HepG2 (cell line): ENCODE measurements at regions not wholly inside any gene's neighbourhood (a gene's known extent, or its start where the extent isn't known, plus 50 kb on each side); places are given as distances from the start of the nearest gene placed in this dataset.

Source experiments
- ATAC-seq: fragments of 200-7000 bp; cut with Tn5 transposase; 3 replicates; pipeline ENCODE4 v1.9.1; 2020; ENCODE audit warnings: mild to moderate bottlenecking, moderate library complexity
- BruUV-seq: library from RNA; stranded (reverse); fragments of 400-500 nt; replicated peaks from 2 replicates; lab custom pipeline; 2021; lab: Mats Ljungman, UMichigan
- CTCF ChIA-PET: fragments of 300-600 bp; formaldehyde crosslinking; extraction: SDS; loops from one replicate; lab custom pipeline; 2021; ENCODE audit warnings: low total read pairs, inconsistent platforms, low intra/inter-chr PET ratio; lab: Yijun Ruan, JAX
- POLR2A ChIA-PET: fragments of 350-600 bp; sonication (Branson Sonifier 250); formaldehyde crosslinking; loops from one replicate; lab custom pipeline; 2020; ENCODE audit warnings: antibody characterized with exemption, inconsistent platforms; lab: Yijun Ruan, JAX
- DNase-seq: peaks from one replicate; pipeline ENCODE4 v3.0.0-alpha.2; 2015; ENCODE audit warnings: low spot score
- FAIRE-seq: peaks from 3 replicates; lab custom pipeline; 2011; peaks lifted over from hg19 to GRCh38; lab: Jason Lieb, UNC
- H2AFZ ChIP-seq: one replicate; pipeline ENCODE4 v1.6.1; 2011; ENCODE audit warnings: low read length, inconsistent platforms
- H3K27ac ChIP-seq: fragments of 300-600 bp; 3 replicates; pipeline ENCODE4 v1.8.0; 2011; ENCODE audit warnings: mixed run types, mild to moderate bottlenecking, mixed read lengths, low read length, inconsistent platforms; ENCODE audit not compliant: insufficient read depth; ENCODE audit errors: extremely low read length
- H3K27me3 ChIP-seq, 2 experiments: fragments of 200-600 bp in 1 of 2; 2 replicates in 1 of 2; 3 replicates in 1 of 2; pipeline versions ENCODE4 v1.6.0 to v1.8.0; 2011; ENCODE audit warnings: low read length in 2 of 2, mild to moderate bottlenecking in 2 of 2, moderate library complexity in 2 of 2, inconsistent platforms in 1 of 2; ENCODE audit not compliant: insufficient read depth in 2 of 2, control insufficient read depth in 1 of 2
- H3K36me3 ChIP-seq, 2 experiments: fragments of 200-600 bp in 1 of 2; replicated peaks in 1 of 2; 2 replicates in 1 of 2; 3 replicates in 1 of 2; pipeline versions ENCODE4 v1.5.1 to v1.8.0; 2011; ENCODE audit warnings: low read length in 2 of 2, inconsistent platforms in 1 of 2; ENCODE audit not compliant: insufficient read depth in 2 of 2, control insufficient read depth in 1 of 2
- H3K4me1 ChIP-seq: 2 replicates; pipeline ENCODE4 v1.5.1; 2012; ENCODE audit warnings: low read length, inconsistent platforms; ENCODE audit not compliant: insufficient read depth
- H3K4me2 ChIP-seq: 2 replicates; pipeline ENCODE4 v1.6.0; 2011; ENCODE audit warnings: low read depth, low read length, inconsistent platforms
- H3K4me3 ChIP-seq, 3 experiments: fragments of 200-600 bp in 1 of 3; sonication (generic), shearing (Covaris generic) in 1 of 3; replicated peaks in 1 of 3; 2 replicates each; pipeline ENCODE4 v1.5.1; 2011 to 2016; ENCODE audit warnings: low read length in 3 of 3, inconsistent platforms in 2 of 3, low read depth in 2 of 3, mild to moderate bottlenecking in 2 of 3, control low read depth in 1 of 3, mixed read lengths in 1 of 3; ENCODE audit not compliant: insufficient read depth in 1 of 3
- H3K79me2 ChIP-seq: one replicate; pipeline ENCODE4 v1.6.1; 2011; ENCODE audit warnings: low read length, inconsistent platforms; ENCODE audit not compliant: insufficient read depth
- H3K9ac ChIP-seq: 2 replicates; pipeline ENCODE4 v1.6.0; 2011; ENCODE audit warnings: mild to moderate bottlenecking, low read depth, low read length, inconsistent platforms; ENCODE audit not compliant: insufficient read depth
- H3K9me3 ChIP-seq: 2 replicates; pipeline ENCODE4 v1.5.1; 2012; ENCODE audit warnings: mild to moderate bottlenecking, low read length
- H4K20me1 ChIP-seq: 2 replicates; pipeline ENCODE4 v1.6.0; 2011; ENCODE audit warnings: inconsistent platforms, mild to moderate bottlenecking, low read length, moderate library complexity; ENCODE audit not compliant: insufficient read depth
- FOSL1 ChIP-seq: sonication (generic); formaldehyde crosslinking; IDR thresholded peaks from 2 replicates; pipeline ENCODE4 v1.9.0; 2021; ENCODE audit warnings: missing genetic modification reagents, borderline replicate concordance
- FOXA3 ChIP-seq: IDR thresholded peaks from 2 replicates; pipeline ENCODE4 v1.6.1; 2016; ENCODE audit warnings: missing genetic modification reagents, missing compliant biosample characterization
- HMG20A ChIP-seq: IDR thresholded peaks from 2 replicates; pipeline ENCODE4 v1.6.1; 2016; ENCODE audit warnings: borderline replicate concordance
- JUNB ChIP-seq: sonication (generic); formaldehyde crosslinking; IDR thresholded peaks from 2 replicates; pipeline ENCODE4 v1.8.0; 2022; ENCODE audit warnings: missing genetic modification reagents, mild to moderate bottlenecking, borderline replicate concordance
- TEAD3 ChIP-seq: optimal IDR thresholded peaks from 2 replicates; pipeline ENCODE3; 2016; ENCODE audit warnings: borderline replicate concordance
- ZBTB34 ChIP-seq: sonication (generic); formaldehyde crosslinking; IDR thresholded peaks from 2 replicates; pipeline ENCODE4 v1.8.0; 2022; ENCODE audit warnings: mild to moderate bottlenecking, missing genetic modification reagents
- ZNF598 ChIP-seq: sonication (generic); formaldehyde crosslinking; IDR thresholded peaks from 2 replicates; pipeline ENCODE4 v1.5.1; 2020; ENCODE audit warnings: mild to moderate bottlenecking, missing genetic modification reagents, borderline replicate concordance
- WGBS: methylation state at CpG from one replicate; pipeline ENCODE4 v1.1.6; 2017; ENCODE audit warnings: low lambda C conversion rate; 5-methylcytosine and 5-hydroxymethylcytosine counted together
- in situ Hi-C: cut with HindIII; loops from 2 replicates; pipeline ENCODE4 v1.10.0; 2017; ENCODE audit warnings: low pct_unique_long_range_greater_than_20kb; ENCODE audit not compliant: extremely low pct_ligation_motif_present
- intact Hi-C: fragments of 100-400 bp; cut with micrococcal nuclease; formaldehyde crosslinking; loops from one replicate; pipeline ENCODE4 v1.10.0; 2022; ENCODE audit not compliant: unreplicated experiment
- TF ChIP-seq, protein P1 (sequence below): sonication (generic); formaldehyde crosslinking; IDR thresholded peaks from 2 replicates; pipeline ENCODE4 v1.5.0; 2020; ENCODE audit warnings: mild to moderate bottlenecking, missing genetic modification reagents, borderline replicate concordance

DNA sequence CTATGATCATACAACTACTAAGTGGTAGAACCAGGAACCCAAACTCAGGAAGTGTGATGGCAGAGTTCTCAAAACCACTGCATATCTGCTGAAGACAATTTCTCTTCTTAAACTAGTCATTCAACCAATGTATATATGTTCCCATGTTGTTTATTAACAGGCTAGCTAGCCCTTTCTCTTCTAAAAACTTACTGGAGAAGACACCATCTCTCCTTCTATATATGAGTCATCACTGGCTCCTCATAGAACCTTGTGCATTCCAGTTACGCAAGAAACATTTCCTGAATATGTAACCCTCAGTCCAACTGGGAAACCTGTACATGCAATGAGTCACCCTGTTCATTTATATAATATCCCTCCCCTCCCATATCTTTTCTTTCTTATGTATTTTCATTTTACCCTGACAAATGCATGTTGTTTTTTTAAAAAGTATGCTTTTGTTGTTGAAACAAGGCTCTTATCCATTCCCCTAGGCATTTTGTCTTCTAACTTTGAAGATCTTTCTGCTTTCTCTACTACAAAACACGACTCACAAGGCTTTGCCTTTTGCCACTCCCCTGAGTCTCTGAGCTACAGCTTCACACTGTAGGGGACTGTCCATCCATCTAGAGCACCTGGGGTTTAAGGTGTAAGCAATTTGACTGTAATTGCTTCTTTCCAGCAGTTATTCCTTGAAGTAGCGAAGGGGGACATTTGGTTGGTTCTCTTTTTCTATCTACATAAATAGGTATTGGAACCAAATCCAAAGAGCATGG, 119.5 kb downstream of the ANXA1 start (continued):
- TF ChIP-seq, protein P1, sequence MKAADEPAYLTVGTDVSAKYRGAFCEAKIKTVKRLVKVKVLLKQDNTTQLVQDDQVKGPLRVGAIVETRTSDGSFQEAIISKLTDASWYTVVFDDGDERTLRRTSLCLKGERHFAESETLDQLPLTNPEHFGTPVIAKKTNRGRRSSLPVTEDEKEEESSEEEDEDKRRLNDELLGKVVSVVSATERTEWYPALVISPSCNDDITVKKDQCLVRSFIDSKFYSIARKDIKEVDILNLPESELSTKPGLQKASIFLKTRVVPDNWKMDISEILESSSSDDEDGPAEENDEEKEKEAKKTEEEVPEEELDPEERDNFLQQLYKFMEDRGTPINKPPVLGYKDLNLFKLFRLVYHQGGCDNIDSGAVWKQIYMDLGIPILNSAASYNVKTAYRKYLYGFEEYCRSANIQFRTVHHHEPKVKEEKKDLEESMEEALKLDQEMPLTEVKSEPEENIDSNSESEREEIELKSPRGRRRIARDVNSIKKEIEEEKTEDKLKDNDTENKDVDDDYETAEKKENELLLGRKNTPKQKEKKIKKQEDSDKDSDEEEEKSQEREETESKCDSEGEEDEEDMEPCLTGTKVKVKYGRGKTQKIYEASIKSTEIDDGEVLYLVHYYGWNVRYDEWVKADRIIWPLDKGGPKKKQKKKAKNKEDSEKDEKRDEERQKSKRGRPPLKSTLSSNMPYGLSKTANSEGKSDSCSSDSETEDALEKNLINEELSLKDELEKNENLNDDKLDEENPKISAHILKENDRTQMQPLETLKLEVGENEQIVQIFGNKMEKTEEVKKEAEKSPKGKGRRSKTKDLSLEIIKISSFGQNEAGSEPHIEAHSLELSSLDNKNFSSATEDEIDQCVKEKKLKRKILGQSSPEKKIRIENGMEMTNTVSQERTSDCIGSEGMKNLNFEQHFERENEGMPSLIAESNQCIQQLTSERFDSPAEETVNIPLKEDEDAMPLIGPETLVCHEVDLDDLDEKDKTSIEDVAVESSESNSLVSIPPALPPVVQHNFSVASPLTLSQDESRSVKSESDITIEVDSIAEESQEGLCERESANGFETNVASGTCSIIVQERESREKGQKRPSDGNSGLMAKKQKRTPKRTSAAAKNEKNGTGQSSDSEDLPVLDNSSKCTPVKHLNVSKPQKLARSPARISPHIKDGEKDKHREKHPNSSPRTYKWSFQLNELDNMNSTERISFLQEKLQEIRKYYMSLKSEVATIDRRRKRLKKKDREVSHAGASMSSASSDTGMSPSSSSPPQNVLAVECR (CRISPR knock-in tag) = no peak
- peak; percentile 28; the same call in 1 of the 2 replicates for TF ChIP-seq FOXA3
- peak; percentile 73; the same call in 1 of the 2 replicates for TF ChIP-seq HMG20A (CRISPR knock-in tag)
- 0 out of 2 replicates have a peak, but pooled peaks have one; percentile 37 for TF ChIP-seq JUNB
- TF ChIP-seq TEAD3 (CRISPR knock-in tag) = peak; percentile 88
- peak; percentile 58; the same call in 1 of the 2 replicates for TF ChIP-seq FOSL1 (CRISPR knock-in tag)
- no peak for TF ChIP-seq ZNF598 (CRISPR knock-in tag)

DNA sequence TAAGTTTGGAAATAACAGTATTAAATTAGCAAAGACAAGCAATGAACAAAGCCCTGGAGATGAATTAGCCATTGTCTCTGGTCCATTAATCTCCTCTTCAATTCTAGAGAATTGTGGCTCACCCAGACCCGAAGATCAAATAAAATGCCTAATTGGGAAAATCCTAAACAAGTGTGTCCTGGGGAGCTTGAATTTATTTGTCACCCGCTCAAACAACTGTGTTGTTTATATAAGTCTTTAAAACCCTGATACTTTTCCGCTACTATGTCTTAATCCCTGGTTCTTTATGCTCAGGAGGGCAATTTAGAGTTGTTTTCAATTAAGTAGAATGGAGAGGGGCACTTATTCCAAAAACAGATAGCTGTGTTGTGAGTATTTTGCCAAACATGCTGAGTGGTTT, 128.4 kb downstream of the ANXA1 start:
- Histone ChIP-seq H3K4me2 (no peak overlapping the region), H3K4me3 (no peak overlapping the region), H3K9ac (no peak overlapping the region), H3K27me3 (no peaks in the 10 kb centered on the region), H2AFZ (no peak overlapping the region), H3K9me3 (no peaks in the 10 kb centered on the region), H3K27ac (no peak overlapping the region), H3K4me1 (no peaks in the 10 kb centered on the region), H3K79me2 (no peaks in the 10 kb centered on the region), H4K20me1 (no peaks in the 10 kb centered on the region), H3K36me3 (no peaks in the 10 kb centered on the region)
- 9% methylated on average over 3 of the region's 3 CpGs for WGBS
- BruUV-seq = no TSS peak
- no peak for FAIRE-seq
- no peak for DNase-seq
- intact Hi-C loops (no loop called here), in situ Hi-C loops (no loop called here)
- ChIA-PET CTCF (no interaction called here), POLR2A (no interaction called here)
- TF ChIP-seq ZBTB34 (CRISPR knock-in tag) = no peak
- no peak for ATAC-seq
